Endodermal cell (in vitro differentiated cells): ENCODE measurements at regions not wholly inside any gene's neighbourhood (a gene's known extent, or its start where the extent isn't known, plus 50 kb on each side); places are given as distances from the start of the nearest gene placed in this dataset.

ENCODE experiments used
- DNase-seq: peaks from one replicate; pipeline ENCODE4 v3.0.0-alpha.2; 2017
- H3K27ac ChIP-seq: 2 replicates; pipeline ENCODE4 v1.5.1; 2013; ENCODE audit warnings: mild to moderate bottlenecking, low read depth, low read length, moderate library complexity
- H3K27me3 ChIP-seq: 2 replicates; pipeline ENCODE4 v1.6.1; 2013; ENCODE audit warnings: mild to moderate bottlenecking, low read length, moderate library complexity; ENCODE audit not compliant: insufficient read depth, control insufficient read depth, poor library complexity, severe bottlenecking
- H3K36me3 ChIP-seq: 2 replicates; pipeline ENCODE4 v1.7.0; 2013; ENCODE audit warnings: mild to moderate bottlenecking, low read length, moderate library complexity; ENCODE audit not compliant: control insufficient read depth, insufficient read depth
- H3K4me1 ChIP-seq: one replicate; pipeline ENCODE4 v1.7.0; 2013; ENCODE audit warnings: low read length; ENCODE audit not compliant: control insufficient read depth, insufficient read depth
- H3K4me3 ChIP-seq: 2 replicates; pipeline ENCODE4 v1.5.1; 2013; ENCODE audit warnings: mild to moderate bottlenecking, low read length, moderate library complexity
- H3K9ac ChIP-seq: 2 replicates; pipeline ENCODE4 v1.6.1; 2013; ENCODE audit warnings: mild to moderate bottlenecking, low read length, moderate library complexity; ENCODE audit not compliant: poor library complexity, severe bottlenecking; ENCODE audit errors: extremely low read depth
- H3K9me3 ChIP-seq: 2 replicates; pipeline ENCODE4 v1.6.1; 2013; ENCODE audit warnings: mild to moderate bottlenecking, low read length, moderate library complexity; ENCODE audit not compliant: control insufficient read depth
- H3K27ac Mint-ChIP-seq: 2 replicates; pipeline ENCODE4 v1.8.0; 2020; ENCODE audit warnings: mixed read lengths
- H3K27me3 Mint-ChIP-seq: 2 replicates; pipeline ENCODE4 v1.8.0; 2021; ENCODE audit warnings: mild to moderate bottlenecking, mixed read lengths; ENCODE audit not compliant: insufficient read depth
- H3K36me3 Mint-ChIP-seq: 2 replicates; pipeline ENCODE4 v1.8.0; 2020; ENCODE audit warnings: low read depth, mixed read lengths
- H3K4me1 Mint-ChIP-seq: 2 replicates; pipeline ENCODE4 v1.8.0; 2020; ENCODE audit warnings: mixed read lengths
- H3K4me3 Mint-ChIP-seq: 2 replicates; pipeline ENCODE4 v1.8.0; 2020; ENCODE audit warnings: mild to moderate bottlenecking, moderate library complexity, mixed read lengths
- H3K9me3 Mint-ChIP-seq: 2 replicates; pipeline ENCODE4 v1.8.0; 2020; ENCODE audit warnings: mild to moderate bottlenecking, mixed read lengths
- CTCF ChIP-seq: fragments of 200-600 bp; sonication (generic); conservative IDR thresholded peaks from 2 replicates; pipeline ENCODE4 v1.5.0; 2021; ENCODE audit warnings: antibody characterized with exemption, mild to moderate bottlenecking
- WGBS, 2 experiments: methylation state at CpG; one replicate each; pipeline versions ENCODE4 v1.1.5 to v1.1.7; 2013; ENCODE audit warnings: missing lambda C conversion rate in 2 of 2, mixed read lengths in 1 of 2; ENCODE audit not compliant: insufficient coverage in 1 of 2, insufficient read length in 1 of 2; 5-methylcytosine and 5-hydroxymethylcytosine counted together

- no peak for TF ChIP-seq CTCF
- WGBS, 2 experiments: 100% methylated on average over 1 of the region's 1 CpG
- no peak overlapping the region for H3K27ac Mint-ChIP-seq
- no peak for DNase-seq
- no peaks in the 10 kb centered on the region for H3K4me1 Mint-ChIP-seq
- H3K27me3 Mint-ChIP-seq: no peaks in the 10 kb centered on the region
- no peak overlapping the region for H3K27ac ChIP-seq
- H3K4me1 ChIP-seq: no peaks in the 10 kb centered on the region
- no peaks in the 10 kb centered on the region for H3K27me3 ChIP-seq
- no peaks in the 10 kb centered on the region for H3K36me3 ChIP-seq
- H3K4me3 ChIP-seq: no peak overlapping the region
- no peak overlapping the region for H3K9ac ChIP-seq
- H3K9me3 ChIP-seq: no peaks in the 10 kb centered on the region
- no peak overlapping the region for H3K4me3 Mint-ChIP-seq
- H3K36me3 Mint-ChIP-seq: no peaks in the 10 kb centered on the region
- H3K9me3 Mint-ChIP-seq: no peaks in the 10 kb centered on the region
Measured at GRCh38 chr13:74000876-74001275, 133.3 kb downstream of the KLF12 start.

- Mint-ChIP-seq H3K4me1 (no peaks in the 10 kb centered on the region), H3K27me3 (no peaks in the 10 kb centered on the region), H3K36me3 (peaks cover 2% of the 10 kb centered on the region), H3K9me3 (no peaks in the 10 kb centered on the region), H3K4me3 (no peak overlapping the region), H3K27ac (no peak overlapping the region)
- Histone ChIP-seq H3K9me3 (no peaks in the 10 kb centered on the region), H3K27me3 (no peaks in the 10 kb centered on the region), H3K27ac (no peak overlapping the region), H3K36me3 (no peaks in the 10 kb centered on the region), H3K9ac (no peak overlapping the region), H3K4me1 (no peaks in the 10 kb centered on the region), H3K4me3 (no peak overlapping the region)
- WGBS, 2 experiments: 90 to 100% methylated on average over 2 of the region's 2 CpGs
- no peak for TF ChIP-seq CTCF
- no peak for DNase-seq
Measured at GRCh38 chr13:73998631-73999030, 135.6 kb downstream of the KLF12 start.

GRCh38 chr13:73997964-73998363, 136.2 kb downstream of the KLF12 start:
- H3K27ac ChIP-seq: no peak overlapping the region
- no peaks in the 10 kb centered on the region for H3K4me1 Mint-ChIP-seq
- H3K9ac ChIP-seq: no peak overlapping the region
- H3K9me3 Mint-ChIP-seq: no peaks in the 10 kb centered on the region
- no peaks in the 10 kb centered on the region for H3K9me3 ChIP-seq
- H3K27me3 ChIP-seq: no peaks in the 10 kb centered on the region
- no peak overlapping the region for H3K4me3 ChIP-seq
- DNase-seq: no peak
- no peaks in the 10 kb centered on the region for H3K4me1 ChIP-seq
- no peak for TF ChIP-seq CTCF
- H3K27ac Mint-ChIP-seq: no peak overlapping the region
- no peak overlapping the region for H3K4me3 Mint-ChIP-seq
- H3K36me3 ChIP-seq: no peaks in the 10 kb centered on the region
- H3K36me3 Mint-ChIP-seq: peaks cover 2% of the 10 kb centered on the region
- H3K27me3 Mint-ChIP-seq: no peaks in the 10 kb centered on the region
